CD4-positive, CD25-positive, alpha-beta regulatory T cell (primary cell): ENCODE measurements at regions not wholly inside any gene's neighbourhood (a gene's known extent, or its start where the extent isn't known, plus 50 kb on each side); places are given as distances from the start of the nearest gene placed in this dataset.
A peak's percentile ranks its signal among the peaks of the same experiment; 100 is the strongest.

Experiments used
- ATAC-seq, 2 donors: fragments of 150-1000 bp; cut with Tn5 transposase; one replicate each; pipeline ENCODE4 v1.10.0; 2021; ENCODE audit warnings: low read depth in 2 of 2, moderate number of reproducible peaks in 2 of 2, moderate library complexity in 1 of 2
- DNase-seq, 3 donors: peaks; one replicate each; pipeline versions ENCODE4 v3.0.0 to v3.0.0-alpha.2; 2012 to 2022; ENCODE audit warnings: mixed read lengths in 1 of 3
- H3K27ac ChIP-seq: one replicate; pipeline ENCODE4 v1.7.0; 2013; ENCODE audit warnings: mild to moderate bottlenecking, low read length; ENCODE audit not compliant: insufficient read depth, poor library complexity, severe bottlenecking
- H3K27me3 ChIP-seq: one replicate; pipeline ENCODE4 v1.7.0; 2013; ENCODE audit warnings: low read length; ENCODE audit not compliant: control insufficient read depth, insufficient read depth
- H3K36me3 ChIP-seq: one replicate; pipeline ENCODE4 v1.7.0; 2013; ENCODE audit warnings: mild to moderate bottlenecking, low read length, moderate library complexity; ENCODE audit not compliant: control insufficient read depth, insufficient read depth
- H3K4me1 ChIP-seq: 2 replicates; pipeline ENCODE4 v1.7.0; 2013; ENCODE audit warnings: mild to moderate bottlenecking, low read length; ENCODE audit not compliant: insufficient read depth, control insufficient read depth, poor library complexity, severe bottlenecking
- H3K4me3 ChIP-seq: one replicate; pipeline ENCODE4 v1.7.0; 2013; ENCODE audit warnings: low read depth, mild to moderate bottlenecking, low read length, moderate library complexity
- H3K9me3 ChIP-seq, 2 experiments: 1 replicate in 1 of 2; 2 replicates in 1 of 2; pipeline ENCODE4 v1.7.0; 2013; ENCODE audit warnings: low read length in 2 of 2, mild to moderate bottlenecking in 1 of 2, moderate library complexity in 1 of 2; ENCODE audit not compliant: control insufficient read depth in 2 of 2
- H3K27ac Mint-ChIP-seq, 3 donors: one replicate each; pipeline ENCODE4 v1.8.0; 2020 to 2022; ENCODE audit warnings: mild to moderate bottlenecking in 3 of 3, mixed read lengths in 3 of 3, moderate library complexity in 2 of 3
- H3K27me3 Mint-ChIP-seq: one replicate; pipeline ENCODE4 v1.8.0; 2022; ENCODE audit warnings: mild to moderate bottlenecking, mixed read lengths
- H3K36me3 Mint-ChIP-seq: one replicate; pipeline ENCODE4 v1.8.0; 2020; ENCODE audit warnings: mixed read lengths
- H3K4me1 Mint-ChIP-seq, 4 donors: one replicate each; pipeline ENCODE4 v1.8.0; 2020 to 2022; ENCODE audit warnings: mixed read lengths in 4 of 4, mild to moderate bottlenecking in 1 of 4
- H3K4me3 Mint-ChIP-seq, 4 donors: one replicate each; pipeline ENCODE4 v1.8.0; 2020 to 2022; ENCODE audit warnings: mild to moderate bottlenecking in 4 of 4, mixed read lengths in 4 of 4, moderate library complexity in 3 of 4
- H3K9me3 Mint-ChIP-seq, 7 donors: one replicate each; pipeline ENCODE4 v1.8.0; 2020 to 2022; ENCODE audit warnings: mixed read lengths in 7 of 7, mild to moderate bottlenecking in 3 of 7, moderate library complexity in 2 of 7

DNA sequence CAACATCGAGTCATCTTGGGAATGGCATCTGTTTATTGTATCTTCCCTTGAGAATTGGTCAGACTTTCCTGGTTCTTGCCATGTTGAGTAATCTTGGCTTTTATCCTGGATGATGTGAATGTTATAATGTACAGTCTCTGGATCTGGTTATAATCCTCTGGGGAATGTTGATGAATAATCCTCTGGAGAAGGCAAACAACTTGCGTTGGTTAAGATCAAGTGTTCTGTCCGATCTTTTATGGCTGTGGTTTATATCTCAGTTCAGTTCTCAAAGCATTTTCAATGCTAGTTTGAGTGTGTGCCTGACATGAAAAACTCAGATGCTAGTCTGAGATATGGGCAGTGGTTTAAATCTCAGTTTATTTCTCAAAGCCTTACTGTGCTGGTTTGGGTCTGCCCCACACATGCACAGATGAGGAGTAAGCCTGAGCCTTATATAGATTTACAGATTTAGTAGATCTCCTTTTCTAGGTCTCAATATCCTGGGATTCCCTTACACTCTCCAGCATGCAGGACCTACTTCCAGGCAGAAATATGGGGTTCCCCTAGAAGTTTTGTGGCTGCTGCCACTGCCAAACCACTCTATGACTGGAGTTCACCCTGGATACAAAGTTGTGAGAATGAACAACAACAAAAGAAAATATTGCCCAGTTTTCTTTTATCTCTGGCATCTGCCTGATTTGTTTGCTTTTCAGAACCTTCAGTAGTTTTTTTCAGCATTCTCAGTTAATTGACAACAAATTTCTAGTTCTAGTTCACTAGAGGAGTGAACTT is 191.8 kb upstream of the MAN1A1 start:
- ATAC-seq (no peak), DNase-seq (no peak)
- Mint-ChIP-seq H3K9me3 (no peaks in the 10 kb centered on the region), H3K27me3 (no peaks in the 10 kb centered on the region), H3K27ac (no peak overlapping the region), H3K4me1 (no peaks in the 10 kb centered on the region), H3K36me3 (no peaks in the 10 kb centered on the region), H3K4me3 (no peak overlapping the region)
- Histone ChIP-seq H3K27me3 (peaks cover 9% of the 10 kb centered on the region), H3K4me1 (no peaks in the 10 kb centered on the region), H3K36me3 (no peaks in the 10 kb centered on the region), H3K9me3 (no peaks in the 10 kb centered on the region), H3K27ac (no peak overlapping the region), H3K4me3 (no peak overlapping the region)

GRCh38 chr6:119540417-119540816 is 190.9 kb upstream of the MAN1A1 start:
- no peak overlapping the region for H3K4me3 ChIP-seq
- Mint-ChIP-seq H3K27ac (no peak overlapping the region), H3K4me1 (no peaks in the 10 kb centered on the region), H3K4me3 (no peak overlapping the region), H3K27me3 (no peaks in the 10 kb centered on the region), H3K9me3 (no peaks in the 10 kb centered on the region), H3K36me3 (no peaks in the 10 kb centered on the region)
- H3K27ac ChIP-seq, result no peak overlapping the region
- ATAC-seq (no peak), DNase-seq (no peak)
- H3K36me3 ChIP-seq, result no peaks in the 10 kb centered on the region
- H3K9me3 ChIP-seq, result no peaks in the 10 kb centered on the region
- peaks cover 9% of the 10 kb centered on the region for H3K27me3 ChIP-seq
- H3K4me1 ChIP-seq, result no peaks in the 10 kb centered on the region

GRCh38 chr6:119539066-119539746 is 189.6 kb upstream of the MAN1A1 start:
- Mint-ChIP-seq H3K36me3 (no peaks in the 10 kb centered on the region), H3K9me3 (no peaks in the 10 kb centered on the region), H3K4me3 (no peak overlapping the region), H3K27me3 (no peaks in the 10 kb centered on the region), H3K27ac (no peak overlapping the region), H3K4me1 (no peaks in the 10 kb centered on the region)
- Histone ChIP-seq H3K4me3 (no peak overlapping the region), H3K9me3 (no peaks in the 10 kb centered on the region), H3K27ac (no peak overlapping the region), H3K4me1 (no peaks in the 10 kb centered on the region), H3K27me3 (peaks cover 4% of the 10 kb centered on the region), H3K36me3 (no peaks in the 10 kb centered on the region)
- no peak for ATAC-seq
- no peak for DNase-seq

GRCh38 chr6:119536666-119537065 is 187.1 kb upstream of the MAN1A1 start:
- DNase-seq (no peak), ATAC-seq (no peak)
- H3K9me3 Mint-ChIP-seq, result peaks cover 0 to 5% (median 0%) of the 10 kb centered on the region in 7 donors
- H3K4me3 Mint-ChIP-seq, result no peak overlapping the region
- Histone ChIP-seq H3K36me3 (no peaks in the 10 kb centered on the region), H3K27me3 (peaks cover 4% of the 10 kb centered on the region), H3K4me3 (no peak overlapping the region), H3K27ac (no peak overlapping the region), H3K4me1 (no peaks in the 10 kb centered on the region), H3K9me3 (no peaks in the 10 kb centered on the region)
- H3K4me1 Mint-ChIP-seq, result peaks cover 0 to 10% (median 2%) of the 10 kb centered on the region in 4 donors
- H3K36me3 Mint-ChIP-seq, result no peaks in the 10 kb centered on the region
- no peaks in the 10 kb centered on the region for H3K27me3 Mint-ChIP-seq
- no peak overlapping the region for H3K27ac Mint-ChIP-seq

DNA sequence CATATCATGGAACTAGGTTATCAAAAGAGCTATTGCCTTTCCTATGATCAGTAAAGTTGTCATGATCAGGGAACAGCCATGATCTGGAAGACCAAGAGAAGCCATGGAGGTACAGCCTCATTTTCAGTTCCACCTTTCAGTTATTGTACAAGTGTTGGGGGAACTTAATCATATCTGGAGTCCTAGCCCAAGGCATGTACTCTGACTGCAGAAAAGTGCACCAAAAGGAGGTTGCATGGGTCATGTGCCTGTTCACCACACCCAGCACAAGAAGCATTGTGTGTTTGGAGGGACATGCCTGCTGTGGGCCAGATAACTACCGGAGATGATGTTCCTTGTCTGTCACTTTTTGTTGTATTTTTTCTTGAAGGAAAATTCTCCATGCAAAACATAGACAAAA is 185.8 kb upstream of the MAN1A1 start:
- H3K27me3 Mint-ChIP-seq, result no peaks in the 10 kb centered on the region
- H3K4me1 ChIP-seq, result no peaks in the 10 kb centered on the region
- peak in 1 of 3 donors; percentile 6 for DNase-seq

DNA sequence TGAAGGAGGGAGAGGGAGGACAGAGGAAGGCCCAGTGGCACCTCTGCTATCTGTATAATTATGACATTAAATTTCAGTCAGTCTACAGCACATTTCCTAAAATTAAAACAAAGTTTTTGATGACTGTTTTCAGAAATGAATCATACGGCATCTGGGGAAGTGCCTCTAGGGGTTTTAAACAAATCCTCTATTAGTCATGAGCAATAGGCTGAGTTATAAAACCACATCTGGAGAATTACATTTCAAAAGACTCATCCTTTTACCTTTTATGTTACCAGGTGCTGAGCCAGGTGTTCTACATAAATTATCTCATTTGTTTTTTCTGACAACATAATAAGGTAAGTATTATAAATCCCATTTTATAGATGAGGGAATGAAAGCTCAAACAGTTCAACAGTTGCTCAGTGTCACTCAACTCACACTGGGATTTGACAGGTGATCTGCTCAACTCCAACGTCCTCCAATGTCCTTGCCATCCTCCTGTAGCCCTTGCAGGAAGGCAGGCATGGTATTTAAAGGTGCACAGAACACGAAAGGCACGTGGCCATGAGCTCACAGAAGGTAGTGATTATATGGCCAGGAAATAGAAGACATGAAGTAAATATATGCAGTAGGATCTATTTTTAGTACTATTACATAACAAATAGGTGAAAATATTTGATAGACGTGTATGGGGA is 184.2 kb upstream of the MAN1A1 start:
- Histone ChIP-seq H3K27ac (no peak overlapping the region), H3K27me3 (no peaks in the 10 kb centered on the region), H3K4me1 (no peaks in the 10 kb centered on the region), H3K4me3 (no peak overlapping the region), H3K36me3 (no peaks in the 10 kb centered on the region), H3K9me3 (no peaks in the 10 kb centered on the region)
- ATAC-seq (peak in 1 of 2 donors; percentile 31), DNase-seq (peak in 1 of 3 donors; percentile 32)
- no peak overlapping the region for H3K27ac Mint-ChIP-seq
- no peak overlapping the region for H3K4me3 Mint-ChIP-seq
- peaks cover 0 to 10% (median 2%) of the 10 kb centered on the region in 4 donors for H3K4me1 Mint-ChIP-seq
- H3K36me3 Mint-ChIP-seq, result no peaks in the 10 kb centered on the region
- peaks cover 0 to 5% (median 0%) of the 10 kb centered on the region in 7 donors for H3K9me3 Mint-ChIP-seq
- peaks cover 4% of the 10 kb centered on the region for H3K27me3 Mint-ChIP-seq

More for the DNA sequence above, 185.8 kb upstream of the MAN1A1 start:
- H3K36me3 Mint-ChIP-seq, result no peaks in the 10 kb centered on the region
- H3K27ac Mint-ChIP-seq, result no peak overlapping the region
- Histone ChIP-seq H3K27me3 (no peaks in the 10 kb centered on the region), H3K27ac (no peak overlapping the region), H3K9me3 (no peaks in the 10 kb centered on the region), H3K4me3 (no peak overlapping the region), H3K36me3 (no peaks in the 10 kb centered on the region)
- no peak for ATAC-seq
- H3K4me1 Mint-ChIP-seq, result peaks cover 0 to 10% (median 2%) of the 10 kb centered on the region in 4 donors
- H3K4me3 Mint-ChIP-seq, result no peak overlapping the region
- H3K9me3 Mint-ChIP-seq, result peaks cover 0 to 5% (median 0%) of the 10 kb centered on the region in 7 donors

DNA sequence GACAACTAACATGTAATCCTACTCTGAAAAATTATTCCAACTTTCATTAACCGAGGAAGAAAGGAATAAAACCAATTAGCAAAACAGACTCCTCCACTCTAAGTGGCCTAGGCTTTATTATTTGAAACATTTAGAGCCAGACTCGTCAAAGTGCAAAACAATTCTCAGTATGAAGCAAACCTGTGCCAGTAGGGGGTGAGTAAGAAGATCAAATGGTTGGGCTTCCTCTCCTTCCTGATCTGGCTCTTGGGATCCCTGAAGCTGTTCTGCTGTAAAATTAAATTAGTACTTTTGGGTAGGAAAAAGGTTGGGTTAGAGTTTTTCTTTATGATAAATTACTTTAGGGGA is 177.6 kb upstream of the MAN1A1 start:
- peaks cover 0 to 1% (median 0%) of the 10 kb centered on the region in 7 donors for H3K9me3 Mint-ChIP-seq
- ATAC-seq, result no peak
- H3K27ac Mint-ChIP-seq, result no peak overlapping the region
- DNase-seq, result no peak
- H3K27me3 ChIP-seq, result peaks cover 5% of the 10 kb centered on the region
- H3K4me3 Mint-ChIP-seq, result no peak overlapping the region
- H3K9me3 ChIP-seq, result no peaks in the 10 kb centered on the region
- H3K4me3 ChIP-seq, result no peak overlapping the region
- peaks cover 20% of the 10 kb centered on the region for H3K27me3 Mint-ChIP-seq
- no peaks in the 10 kb centered on the region for H3K36me3 ChIP-seq
- H3K36me3 Mint-ChIP-seq, result no peaks in the 10 kb centered on the region
- no peak overlapping the region for H3K27ac ChIP-seq
- H3K4me1 Mint-ChIP-seq, result no peaks in the 10 kb centered on the region
- H3K4me1 ChIP-seq, result no peaks in the 10 kb centered on the region
